ENCODE measurements at regions not wholly inside any gene's neighbourhood (a gene's known extent, or its start where the extent isn't known, plus 50 kb on each side); places are given as distances from the start of the nearest gene placed in this dataset.

GRCh38 chr1:112788561-112788960, 73.4 kb upstream of the PPM1J start:
- H4K20me1 ChIP-seq (ENCODE audit: insufficient read depth, low read length), result no peaks in the 10 kb centered on the region
- no peak overlapping the region for H3K4ac ChIP-seq (ENCODE audit: low read depth, low read length)
- ChIA-PET CTCF (interaction anchor here (1.4 kb wide), 1 partner anchor 15 kb away, joined by 3 read pairs; no protein-coding TSS in a partner anchor), POLR2A (ENCODE audit: unreplicated experiment) (interaction anchor here (0.6 kb wide), 1 partner anchor 381 kb away, joined by 14 read pairs; no protein-coding TSS in a partner anchor)
- no peak overlapping the region for H3K23ac ChIP-seq (ENCODE audit: low read depth, low read length)
- H3K9me3 ChIP-seq (ENCODE audit: control insufficient read depth, insufficient read depth, low read length), result no peaks in the 10 kb centered on the region
- dilution Hi-C loops (cut with HindIII; ENCODE audit: low sequenced_read_pairs, unreplicated experiment) (no loop called here), in situ Hi-C loops (cut with MboI; ENCODE audit: low sequenced_read_pairs) (no loop called here), intact Hi-C loops (cut with micrococcal nuclease) (no loop called here)
- H2BK5ac ChIP-seq (ENCODE audit: low read depth, low read length, poor library complexity, severe bottlenecking), result no peak overlapping the region
- H2BK20ac ChIP-seq (ENCODE audit: low read depth, low read length), result no peak overlapping the region
- ATAC-seq (ENCODE audit: low read depth), result peak; percentile 25; the same call in 1 of the 2 replicates
- TF ChIP-seq MAZ (IDR thresholded peaks at IDR 0.05; ENCODE audit: borderline replicate concordance, low read depth, low read length) (no peak), CEBPB (IDR thresholded peaks at IDR 0.05; ENCODE audit: low read depth, low read length) (no peak), MXI1 (IDR thresholded peaks at IDR 0.05; ENCODE audit: borderline replicate concordance, low read depth, low read length) (no peak), ELK1 (IDR thresholded peaks at IDR 0.05; ENCODE audit: borderline replicate concordance, low read depth, low read length) (no peak), BHLHE40 (IDR thresholded peaks at IDR 0.05; ENCODE audit: low read depth, low read length) (no peak), MAFK (IDR thresholded peaks at IDR 0.05; ENCODE audit: low read depth, low read length) (no peak), USF2 (IDR thresholded peaks at IDR 0.05; ENCODE audit: low read depth, low read length) (no peak), CHD1 (IDR thresholded peaks at IDR 0.05; ENCODE audit: low read depth, low read length) (no peak), CTCF (conservative IDR thresholded peaks at IDR 0.05; ENCODE audit: low read depth, low read length) (no peak), FOS (IDR thresholded peaks at IDR 0.05; ENCODE audit: low read depth, low read length) (no peak)
- no peak overlapping the region for H2AFZ ChIP-seq (replicated peaks; ENCODE audit: low read length, poor library complexity)
- H3K79me1 ChIP-seq (ENCODE audit: low read depth in 1 of 2, low read length in 2 of 2), result no peaks in the 10 kb centered on the region
- H4K91ac ChIP-seq (ENCODE audit: insufficient read depth, low read depth, low read length), result no peak overlapping the region
- no peak overlapping the region for H3K56ac ChIP-seq (ENCODE audit: extremely low read depth, insufficient read depth, low read length)
- no peak overlapping the region for H3K4me2 ChIP-seq (ENCODE audit: low read depth, low read length)
- no TSS peak for BruUV-seq (replicated peaks)
- no peaks in the 10 kb centered on the region for H3K36me3 ChIP-seq (ENCODE audit: control insufficient read depth, insufficient read depth, low read length)
- no peak overlapping the region for H2AK9ac ChIP-seq (replicated peaks; ENCODE audit: low read depth, low read length, poor library complexity)
- no peak overlapping the region for H3K18ac ChIP-seq (ENCODE audit: low read depth, low read length)
- H3K4me1 ChIP-seq (ENCODE audit: control insufficient read depth, insufficient read depth, low read length), result no peaks in the 10 kb centered on the region
- DNase-seq, result peak; percentile 72
- H3K4me3 ChIP-seq (ENCODE audit: insufficient read depth, low read depth, low read length), result no peak overlapping the region
- H3K9ac ChIP-seq (ENCODE audit: low read depth, low read length), result no peak overlapping the region
- H4K5ac ChIP-seq (ENCODE audit: low read depth, low read length), result no peak overlapping the region
- H2BK120ac ChIP-seq (ENCODE audit: low read depth, low read length), result no peak overlapping the region
- H3K14ac ChIP-seq (replicated peaks; ENCODE audit: low read depth, low read length), result no peak overlapping the region
- H3K27me3 ChIP-seq (ENCODE audit: control insufficient read depth, insufficient read depth, low read length), result peaks cover 2% of the 10 kb centered on the region
- H3K9me1 ChIP-seq (ENCODE audit: insufficient read depth, low read length), result no peaks in the 10 kb centered on the region
- no peak overlapping the region for H2BK15ac ChIP-seq (ENCODE audit: low read depth, low read length)
- H2AK5ac ChIP-seq (ENCODE audit: low read depth, low read length), result no peak overlapping the region
- no peak overlapping the region for H4K8ac ChIP-seq (ENCODE audit: low read depth in 2 of 2, low read length in 2 of 2)
- no peak overlapping the region for H3K27ac ChIP-seq (ENCODE audit: insufficient read depth, low read length)

Measured in IMR-90 (cell line).